ENCODE measurements at regions not wholly inside any gene's neighbourhood (a gene's known extent, or its start where the extent isn't known, plus 50 kb on each side); places are given as distances from the start of the nearest gene placed in this dataset.

DNA sequence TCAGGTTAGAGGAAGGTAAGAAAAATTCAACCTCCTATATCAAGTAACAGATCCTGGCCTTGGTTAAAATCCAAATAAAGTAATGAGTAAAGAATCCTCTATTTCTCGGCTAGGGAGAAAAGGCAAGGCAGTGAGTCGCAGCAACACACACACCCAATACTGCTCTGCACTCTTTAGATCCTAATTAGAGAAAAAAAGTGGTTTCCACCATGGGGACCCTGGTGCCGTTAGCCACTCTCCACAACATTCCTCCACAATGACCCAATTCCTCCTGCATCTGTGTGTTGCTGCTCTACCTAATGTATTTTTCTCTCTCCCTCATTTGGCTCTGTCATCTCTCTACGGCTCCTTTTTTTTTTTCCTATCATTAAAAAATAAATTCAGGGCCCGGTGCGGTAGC is 462.7 kb downstream of the METTL4 start:
- intact Hi-C loops (cut with DNase I; ENCODE audit: low total_unique reads) = no loop called here
- H3K27ac ChIP-seq = no peak overlapping the region
- WGBS, 5 donors = 76 to 82% (median 77%) methylated on average over 6 of the region's 6 CpGs
- no peak for DNase-seq
- no peak overlapping the region for H3K4me3 ChIP-seq
- TF ChIP-seq POLR2AphosphoS5 (IDR thresholded peaks at IDR 0.05) (no peak), POLR2A (IDR thresholded peaks at IDR 0.05) (no peak), CTCF (IDR thresholded peaks at IDR 0.05) (no peak), EP300 (IDR thresholded peaks at IDR 0.05) (no peak)
- no peaks in the 10 kb centered on the region for H3K36me3 ChIP-seq
- H3K4me1 ChIP-seq = no peaks in the 10 kb centered on the region
- peaks cover 0 to 13% (median 0%) of the 10 kb centered on the region in 3 donors for H3K27me3 ChIP-seq
- H3K9me3 ChIP-seq = no peaks in the 10 kb centered on the region

GRCh38 chr18:2111456-2111855 is 459.8 kb downstream of the METTL4 start:
- Histone ChIP-seq H3K27ac (no peak overlapping the region), H3K27me3 (peaks cover 0 to 23% (median 0%) of the 10 kb centered on the region in 3 donors), H3K9me3 (no peaks in the 10 kb centered on the region), H3K4me1 (no peaks in the 10 kb centered on the region), H3K4me3 (no peak overlapping the region), H3K36me3 (no peaks in the 10 kb centered on the region)
- WGBS, 5 donors = 78 to 85% (median 84%) methylated on average over 3 of the region's 3 CpGs
- intact Hi-C loops (cut with DNase I; ENCODE audit: low total_unique reads) = no loop called here
- DNase-seq = no peak
- no peak for TF ChIP-seq CTCF (IDR thresholded peaks at IDR 0.05)
- TF ChIP-seq POLR2A (IDR thresholded peaks at IDR 0.05) = no peak
- TF ChIP-seq POLR2AphosphoS5 (IDR thresholded peaks at IDR 0.05) = no peak
- TF ChIP-seq EP300 (IDR thresholded peaks at IDR 0.05) = no peak

DNA sequence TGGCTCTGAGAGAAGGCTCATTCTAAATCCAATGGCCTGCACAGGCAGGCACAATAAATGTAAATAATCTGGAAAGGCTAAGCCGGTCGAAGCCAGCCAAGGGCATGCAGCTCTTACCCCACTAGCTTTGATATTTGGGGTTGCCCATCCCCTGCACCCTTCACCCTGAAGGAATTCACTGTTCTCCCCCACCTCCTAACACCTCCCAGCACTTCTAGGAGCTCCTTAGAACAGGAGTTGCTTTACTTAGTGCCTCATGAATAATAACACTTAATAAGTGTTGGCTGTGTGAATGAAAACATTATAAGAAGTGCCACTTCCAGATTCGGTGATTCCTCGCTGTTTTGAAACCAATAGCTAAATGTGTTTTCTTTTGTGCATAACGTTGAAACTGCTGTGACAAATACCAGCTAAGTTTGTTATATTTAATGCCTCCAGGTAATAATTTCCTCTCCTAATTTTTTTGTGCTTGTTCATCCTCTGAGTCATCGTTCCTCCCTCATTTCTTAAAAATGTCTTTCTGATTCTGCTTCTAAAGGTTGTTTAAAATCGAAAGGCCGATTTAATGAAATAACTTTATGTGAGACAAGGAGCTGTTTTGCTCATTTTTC is 458.8 kb downstream of the METTL4 start:
- Histone ChIP-seq H3K27ac (no peak overlapping the region), H3K27me3 (peaks cover 0 to 23% (median 0%) of the 10 kb centered on the region in 3 donors), H3K4me1 (no peaks in the 10 kb centered on the region), H3K9me3 (no peaks in the 10 kb centered on the region), H3K4me3 (no peak overlapping the region), H3K36me3 (no peaks in the 10 kb centered on the region)
- 68 to 76% (median 76%) methylated on average over 8 of the region's 8 CpGs for WGBS, 5 donors
- DNase-seq = no peak
- TF ChIP-seq EP300 (IDR thresholded peaks at IDR 0.05) = no peak
- no peak for TF ChIP-seq CTCF (IDR thresholded peaks at IDR 0.05)
- no peak for TF ChIP-seq POLR2A (IDR thresholded peaks at IDR 0.05)
- TF ChIP-seq POLR2AphosphoS5 (IDR thresholded peaks at IDR 0.05) = no peak
- intact Hi-C loops (cut with DNase I; ENCODE audit: low total_unique reads) = no loop called here

DNA sequence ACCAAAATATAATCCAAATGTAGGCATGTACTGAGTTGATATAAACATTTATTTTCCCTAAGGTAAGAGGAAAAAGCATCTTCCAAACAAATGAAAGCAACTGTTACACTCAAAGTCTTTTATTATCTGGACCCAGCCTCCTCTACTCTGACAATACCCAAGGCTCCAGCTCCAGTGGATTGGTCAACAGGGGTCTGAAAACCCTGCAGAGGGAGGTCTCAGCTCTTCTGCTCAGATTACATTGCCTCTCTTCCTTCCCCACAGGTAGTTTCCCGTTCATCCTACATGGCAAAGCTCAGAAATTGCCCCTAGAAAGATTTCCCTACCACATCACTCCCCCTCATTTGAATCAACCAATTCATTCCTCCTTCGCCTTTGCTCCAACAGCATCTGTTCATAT is 457.0 kb downstream of the METTL4 start:
- Histone ChIP-seq H3K9me3 (no peaks in the 10 kb centered on the region), H3K36me3 (no peaks in the 10 kb centered on the region), H3K4me3 (no peak overlapping the region), H3K27ac (no peak overlapping the region), H3K4me1 (no peaks in the 10 kb centered on the region), H3K27me3 (peaks cover 0 to 23% (median 0%) of the 10 kb centered on the region in 3 donors)
- DNase-seq = no peak
- intact Hi-C loops (cut with DNase I; ENCODE audit: low total_unique reads) = no loop called here
- TF ChIP-seq POLR2AphosphoS5 (IDR thresholded peaks at IDR 0.05) (no peak), POLR2A (IDR thresholded peaks at IDR 0.05) (no peak), CTCF (IDR thresholded peaks at IDR 0.05) (no peak), EP300 (IDR thresholded peaks at IDR 0.05) (no peak)
- 40 to 57% (median 46%) methylated on average over 2 of the region's 2 CpGs for WGBS, 5 donors

Data from stomach (tissue), 8 donors.